ENCODE measurements at regions not wholly inside any gene's neighbourhood (a gene's known extent, or its start where the extent isn't known, plus 50 kb on each side); places are given as distances from the start of the nearest gene placed in this dataset.

GRCh38 chr1:193552274-193552673, 365.9 kb upstream of the B3GALT2 start:
- Histone ChIP-seq H3K9me3 (ENCODE audit: control insufficient read depth, insufficient read depth, low read length) (no peaks in the 10 kb centered on the region), H3K36me3 (ENCODE audit: control insufficient read depth, insufficient read depth, low read length) (no peaks in the 10 kb centered on the region), H3K27me3 (ENCODE audit: control insufficient read depth, insufficient read depth, low read length) (no peaks in the 10 kb centered on the region), H3K4me1 (ENCODE audit: control insufficient read depth, insufficient read depth, low read length) (no peaks in the 10 kb centered on the region), H3K9ac (ENCODE audit: low read depth, low read length) (no peak overlapping the region), H3K4me3 (ENCODE audit: low read depth, low read length) (no peak overlapping the region)

- Histone ChIP-seq H3K9ac (ENCODE audit: low read depth, low read length) (no peak overlapping the region), H3K27me3 (ENCODE audit: control insufficient read depth, insufficient read depth, low read length) (no peaks in the 10 kb centered on the region), H3K9me3 (ENCODE audit: control insufficient read depth, insufficient read depth, low read length) (no peaks in the 10 kb centered on the region), H3K4me1 (ENCODE audit: control insufficient read depth, insufficient read depth, low read length) (no peaks in the 10 kb centered on the region), H3K36me3 (ENCODE audit: control insufficient read depth, insufficient read depth, low read length) (no peaks in the 10 kb centered on the region), H3K4me3 (ENCODE audit: low read depth, low read length) (no peak overlapping the region)
These were observed 362.7 kb upstream of the B3GALT2 start for GRCh38 chr1:193549081-193549480.

GRCh38 chr1:193545171-193545570, 358.8 kb upstream of the B3GALT2 start:
- no peaks in the 10 kb centered on the region for H3K27me3 ChIP-seq (ENCODE audit: control insufficient read depth, insufficient read depth, low read length)
- H3K4me3 ChIP-seq (ENCODE audit: low read depth, low read length) = no peak overlapping the region
- H3K4me1 ChIP-seq (ENCODE audit: control insufficient read depth, insufficient read depth, low read length) = no peaks in the 10 kb centered on the region
- H3K36me3 ChIP-seq (ENCODE audit: control insufficient read depth, insufficient read depth, low read length) = no peaks in the 10 kb centered on the region
- H3K9me3 ChIP-seq (ENCODE audit: control insufficient read depth, insufficient read depth, low read length) = no peaks in the 10 kb centered on the region
- no peak overlapping the region for H3K9ac ChIP-seq (ENCODE audit: low read depth, low read length)

- Histone ChIP-seq H3K36me3 (ENCODE audit: control insufficient read depth, insufficient read depth, low read length) (no peaks in the 10 kb centered on the region), H3K9me3 (ENCODE audit: control insufficient read depth, insufficient read depth, low read length) (no peaks in the 10 kb centered on the region), H3K4me1 (ENCODE audit: control insufficient read depth, insufficient read depth, low read length) (no peaks in the 10 kb centered on the region), H3K4me3 (ENCODE audit: low read depth, low read length) (no peak overlapping the region), H3K27me3 (ENCODE audit: control insufficient read depth, insufficient read depth, low read length) (no peaks in the 10 kb centered on the region), H3K9ac (ENCODE audit: low read depth, low read length) (no peak overlapping the region)
These were observed 356.8 kb upstream of the B3GALT2 start for GRCh38 chr1:193543259-193543658.

GRCh38 chr1:193542690-193543089, 356.3 kb upstream of the B3GALT2 start:
- Histone ChIP-seq H3K9ac (ENCODE audit: low read depth, low read length) (no peak overlapping the region), H3K4me1 (ENCODE audit: control insufficient read depth, insufficient read depth, low read length) (no peaks in the 10 kb centered on the region)

GRCh38 chr1:193540511-193540910, 354.1 kb upstream of the B3GALT2 start:
- no peaks in the 10 kb centered on the region for H3K9me3 ChIP-seq (ENCODE audit: control insufficient read depth, insufficient read depth, low read length)
- no peak overlapping the region for H3K9ac ChIP-seq (ENCODE audit: low read depth, low read length)
- no peaks in the 10 kb centered on the region for H3K27me3 ChIP-seq (ENCODE audit: control insufficient read depth, insufficient read depth, low read length)
- no peak overlapping the region for H3K4me3 ChIP-seq (ENCODE audit: low read depth, low read length)
- no peaks in the 10 kb centered on the region for H3K36me3 ChIP-seq (ENCODE audit: control insufficient read depth, insufficient read depth, low read length)
- H3K4me1 ChIP-seq (ENCODE audit: control insufficient read depth, insufficient read depth, low read length) = no peaks in the 10 kb centered on the region

More at GRCh38 chr1:193542690-193543089, 356.3 kb upstream of the B3GALT2 start:
- Histone ChIP-seq H3K9me3 (ENCODE audit: control insufficient read depth, insufficient read depth, low read length) (no peaks in the 10 kb centered on the region), H3K4me3 (ENCODE audit: low read depth, low read length) (no peak overlapping the region), H3K27me3 (ENCODE audit: control insufficient read depth, insufficient read depth, low read length) (no peaks in the 10 kb centered on the region), H3K36me3 (ENCODE audit: control insufficient read depth, insufficient read depth, low read length) (no peaks in the 10 kb centered on the region)

- H3K4me3 ChIP-seq (ENCODE audit: low read depth, low read length) = no peak overlapping the region
- no peaks in the 10 kb centered on the region for H3K4me1 ChIP-seq (ENCODE audit: control insufficient read depth, insufficient read depth, low read length)
- no peak overlapping the region for H3K9ac ChIP-seq (ENCODE audit: low read depth, low read length)
These were observed 353.5 kb upstream of the B3GALT2 start for GRCh38 chr1:193539731-193540459.

GRCh38 chr1:193538680-193539079, 352.3 kb upstream of the B3GALT2 start:
- no peak overlapping the region for H3K4me3 ChIP-seq (ENCODE audit: low read depth, low read length)
- no peaks in the 10 kb centered on the region for H3K36me3 ChIP-seq (ENCODE audit: control insufficient read depth, insufficient read depth, low read length)
- no peaks in the 10 kb centered on the region for H3K4me1 ChIP-seq (ENCODE audit: control insufficient read depth, insufficient read depth, low read length)
- no peak overlapping the region for H3K9ac ChIP-seq (ENCODE audit: low read depth, low read length)
- no peaks in the 10 kb centered on the region for H3K9me3 ChIP-seq (ENCODE audit: control insufficient read depth, insufficient read depth, low read length)
- H3K27me3 ChIP-seq (ENCODE audit: control insufficient read depth, insufficient read depth, low read length) = no peaks in the 10 kb centered on the region

More at GRCh38 chr1:193539731-193540459, 353.5 kb upstream of the B3GALT2 start:
- Histone ChIP-seq H3K36me3 (ENCODE audit: control insufficient read depth, insufficient read depth, low read length) (no peaks in the 10 kb centered on the region), H3K27me3 (ENCODE audit: control insufficient read depth, insufficient read depth, low read length) (no peaks in the 10 kb centered on the region), H3K9me3 (ENCODE audit: control insufficient read depth, insufficient read depth, low read length) (no peaks in the 10 kb centered on the region)

- H3K27me3 ChIP-seq (ENCODE audit: control insufficient read depth, insufficient read depth, low read length) = no peaks in the 10 kb centered on the region
- H3K4me3 ChIP-seq (ENCODE audit: low read depth, low read length) = no peak overlapping the region
- no peaks in the 10 kb centered on the region for H3K9me3 ChIP-seq (ENCODE audit: control insufficient read depth, insufficient read depth, low read length)
- H3K36me3 ChIP-seq (ENCODE audit: control insufficient read depth, insufficient read depth, low read length) = no peaks in the 10 kb centered on the region
- no peak overlapping the region for H3K9ac ChIP-seq (ENCODE audit: low read depth, low read length)
- no peaks in the 10 kb centered on the region for H3K4me1 ChIP-seq (ENCODE audit: control insufficient read depth, insufficient read depth, low read length)
These were observed 351.6 kb upstream of the B3GALT2 start for GRCh38 chr1:193538003-193538354.

GRCh38 chr1:193537266-193538002, 351.0 kb upstream of the B3GALT2 start:
- no peak overlapping the region for H3K9ac ChIP-seq (ENCODE audit: low read depth, low read length)
- H3K27me3 ChIP-seq (ENCODE audit: control insufficient read depth, insufficient read depth, low read length) = no peaks in the 10 kb centered on the region

GRCh38 chr1:193533853-193534252, 347.4 kb upstream of the B3GALT2 start:
- Histone ChIP-seq H3K9ac (ENCODE audit: low read depth, low read length) (no peak overlapping the region), H3K9me3 (ENCODE audit: control insufficient read depth, insufficient read depth, low read length) (no peaks in the 10 kb centered on the region), H3K36me3 (ENCODE audit: control insufficient read depth, insufficient read depth, low read length) (no peaks in the 10 kb centered on the region), H3K4me3 (ENCODE audit: low read depth, low read length) (no peak overlapping the region), H3K4me1 (ENCODE audit: control insufficient read depth, insufficient read depth, low read length) (no peaks in the 10 kb centered on the region), H3K27me3 (ENCODE audit: control insufficient read depth, insufficient read depth, low read length) (no peaks in the 10 kb centered on the region)

More at GRCh38 chr1:193537266-193538002, 351.0 kb upstream of the B3GALT2 start:
- Histone ChIP-seq H3K36me3 (ENCODE audit: control insufficient read depth, insufficient read depth, low read length) (no peaks in the 10 kb centered on the region), H3K4me3 (ENCODE audit: low read depth, low read length) (no peak overlapping the region), H3K9me3 (ENCODE audit: control insufficient read depth, insufficient read depth, low read length) (no peaks in the 10 kb centered on the region), H3K4me1 (ENCODE audit: control insufficient read depth, insufficient read depth, low read length) (no peaks in the 10 kb centered on the region)

Data from iPS-15b (cell line).